ENCODE measurements at regions not wholly inside any gene's neighbourhood (a gene's known extent, or its start where the extent isn't known, plus 50 kb on each side); places are given as distances from the start of the nearest gene placed in this dataset.
A peak's percentile ranks its signal among the peaks of the same experiment; 100 is the strongest.

DNA sequence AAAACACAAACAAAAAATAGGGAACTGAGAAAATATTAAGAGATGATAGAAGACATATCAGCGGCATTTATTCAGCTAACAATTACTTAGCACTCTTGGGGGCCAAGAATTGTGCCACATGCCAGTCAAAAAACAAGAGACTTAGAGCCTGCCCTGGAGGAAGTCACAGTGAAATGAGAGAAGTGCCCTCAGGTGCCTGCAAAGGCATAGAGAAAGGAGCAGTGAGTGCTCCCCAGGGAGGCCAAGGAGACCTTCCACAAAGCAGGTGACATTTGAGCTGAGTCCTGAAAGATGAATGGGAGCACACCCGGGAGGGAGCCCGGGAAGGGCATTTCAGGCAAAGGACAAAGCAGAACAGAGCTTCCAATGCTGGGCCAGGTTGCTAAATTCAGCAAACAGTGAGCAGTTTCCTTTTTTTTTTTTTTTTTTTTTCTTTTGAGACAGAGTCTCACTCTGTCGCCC is 184.7 kb upstream of the JARID2 start:
- H3K27ac ChIP-seq (replicated peaks), result peak overlapping the region; percentile 41
- H3K27me3 ChIP-seq (ENCODE audit: insufficient read depth, poor library complexity, severe bottlenecking), result no peaks in the 10 kb centered on the region
- TF ChIP-seq, protein P1, sequence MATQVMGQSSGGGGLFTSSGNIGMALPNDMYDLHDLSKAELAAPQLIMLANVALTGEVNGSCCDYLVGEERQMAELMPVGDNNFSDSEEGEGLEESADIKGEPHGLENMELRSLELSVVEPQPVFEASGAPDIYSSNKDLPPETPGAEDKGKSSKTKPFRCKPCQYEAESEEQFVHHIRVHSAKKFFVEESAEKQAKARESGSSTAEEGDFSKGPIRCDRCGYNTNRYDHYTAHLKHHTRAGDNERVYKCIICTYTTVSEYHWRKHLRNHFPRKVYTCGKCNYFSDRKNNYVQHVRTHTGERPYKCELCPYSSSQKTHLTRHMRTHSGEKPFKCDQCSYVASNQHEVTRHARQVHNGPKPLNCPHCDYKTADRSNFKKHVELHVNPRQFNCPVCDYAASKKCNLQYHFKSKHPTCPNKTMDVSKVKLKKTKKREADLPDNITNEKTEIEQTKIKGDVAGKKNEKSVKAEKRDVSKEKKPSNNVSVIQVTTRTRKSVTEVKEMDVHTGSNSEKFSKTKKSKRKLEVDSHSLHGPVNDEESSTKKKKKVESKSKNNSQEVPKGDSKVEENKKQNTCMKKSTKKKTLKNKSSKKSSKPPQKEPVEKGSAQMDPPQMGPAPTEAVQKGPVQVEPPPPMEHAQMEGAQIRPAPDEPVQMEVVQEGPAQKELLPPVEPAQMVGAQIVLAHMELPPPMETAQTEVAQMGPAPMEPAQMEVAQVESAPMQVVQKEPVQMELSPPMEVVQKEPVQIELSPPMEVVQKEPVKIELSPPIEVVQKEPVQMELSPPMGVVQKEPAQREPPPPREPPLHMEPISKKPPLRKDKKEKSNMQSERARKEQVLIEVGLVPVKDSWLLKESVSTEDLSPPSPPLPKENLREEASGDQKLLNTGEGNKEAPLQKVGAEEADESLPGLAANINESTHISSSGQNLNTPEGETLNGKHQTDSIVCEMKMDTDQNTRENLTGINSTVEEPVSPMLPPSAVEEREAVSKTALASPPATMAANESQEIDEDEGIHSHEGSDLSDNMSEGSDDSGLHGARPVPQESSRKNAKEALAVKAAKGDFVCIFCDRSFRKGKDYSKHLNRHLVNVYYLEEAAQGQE (IDR thresholded peaks at IDR 0.05; ENCODE audit: insufficient replicate concordance, low read depth), result no peak
- no peak for TF ChIP-seq GABPA (IDR thresholded peaks at IDR 0.05; ENCODE audit: low read depth)
- TF ChIP-seq SPI1 (IDR thresholded peaks at IDR 0.05; ENCODE audit: borderline replicate concordance, low read depth), result peak; percentile 63; the same call in 1 of the 2 replicates
- DNase-seq (ENCODE audit: low read depth in 1 of 2, low spot score in 1 of 2), result peak in 1 of 2 experiments; percentile 50
- H3K4me3 ChIP-seq (replicated peaks; ENCODE audit: insufficient read depth, low read length), result no peak overlapping the region

DNA sequence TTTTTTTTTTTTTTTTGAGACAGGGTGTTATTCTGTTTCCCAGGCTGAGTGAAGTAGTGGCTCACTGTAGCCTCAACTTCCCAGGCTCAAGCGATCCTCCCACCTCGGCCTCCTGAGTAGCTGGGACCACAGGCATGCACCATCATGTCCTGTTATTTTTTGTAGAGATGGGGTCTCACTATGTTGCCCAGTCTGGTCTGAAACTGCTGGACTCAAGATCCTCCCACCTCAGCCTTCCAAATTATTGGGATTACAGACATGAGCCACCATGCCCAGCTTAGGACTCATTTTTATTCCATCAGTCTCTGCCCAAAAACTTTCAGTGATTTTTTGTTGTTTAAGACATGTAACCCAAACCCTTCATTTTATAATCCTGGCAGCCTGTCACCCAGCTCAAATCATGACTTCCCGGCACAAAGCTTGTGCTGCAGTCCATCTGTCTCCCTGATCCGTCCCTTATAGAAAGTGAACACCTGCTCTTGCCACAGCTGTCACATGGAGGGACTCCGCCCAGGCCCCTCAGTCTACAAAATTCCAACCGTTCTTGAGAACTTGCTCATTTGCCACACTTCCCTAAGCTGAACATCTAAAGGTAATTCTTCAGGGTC is 183.9 kb upstream of the JARID2 start:
- TF ChIP-seq POLR2AphosphoS5 (IDR thresholded peaks at IDR 0.05; ENCODE audit: low read depth), result no peak
- TF ChIP-seq GABPA (IDR thresholded peaks at IDR 0.05; ENCODE audit: low read depth), result no peak
- TF ChIP-seq, protein P1 (IDR thresholded peaks at IDR 0.05; ENCODE audit: insufficient replicate concordance, low read depth), result no peak
- TF ChIP-seq, protein P2, sequence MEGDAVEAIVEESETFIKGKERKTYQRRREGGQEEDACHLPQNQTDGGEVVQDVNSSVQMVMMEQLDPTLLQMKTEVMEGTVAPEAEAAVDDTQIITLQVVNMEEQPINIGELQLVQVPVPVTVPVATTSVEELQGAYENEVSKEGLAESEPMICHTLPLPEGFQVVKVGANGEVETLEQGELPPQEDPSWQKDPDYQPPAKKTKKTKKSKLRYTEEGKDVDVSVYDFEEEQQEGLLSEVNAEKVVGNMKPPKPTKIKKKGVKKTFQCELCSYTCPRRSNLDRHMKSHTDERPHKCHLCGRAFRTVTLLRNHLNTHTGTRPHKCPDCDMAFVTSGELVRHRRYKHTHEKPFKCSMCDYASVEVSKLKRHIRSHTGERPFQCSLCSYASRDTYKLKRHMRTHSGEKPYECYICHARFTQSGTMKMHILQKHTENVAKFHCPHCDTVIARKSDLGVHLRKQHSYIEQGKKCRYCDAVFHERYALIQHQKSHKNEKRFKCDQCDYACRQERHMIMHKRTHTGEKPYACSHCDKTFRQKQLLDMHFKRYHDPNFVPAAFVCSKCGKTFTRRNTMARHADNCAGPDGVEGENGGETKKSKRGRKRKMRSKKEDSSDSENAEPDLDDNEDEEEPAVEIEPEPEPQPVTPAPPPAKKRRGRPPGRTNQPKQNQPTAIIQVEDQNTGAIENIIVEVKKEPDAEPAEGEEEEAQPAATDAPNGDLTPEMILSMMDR (IDR thresholded peaks at IDR 0.05; ENCODE audit: insufficient read depth, low read length), result no peak
- TF ChIP-seq SPI1 (IDR thresholded peaks at IDR 0.05; ENCODE audit: borderline replicate concordance, low read depth), result no peak
- no peak for DNase-seq (ENCODE audit: low read depth in 1 of 2, low spot score in 1 of 2)
- Histone ChIP-seq H3K27ac (replicated peaks) (no peak overlapping the region), H3K4me3 (replicated peaks; ENCODE audit: insufficient read depth, low read length) (no peak overlapping the region), H3K27me3 (ENCODE audit: insufficient read depth, poor library complexity, severe bottlenecking) (no peaks in the 10 kb centered on the region)

DNA sequence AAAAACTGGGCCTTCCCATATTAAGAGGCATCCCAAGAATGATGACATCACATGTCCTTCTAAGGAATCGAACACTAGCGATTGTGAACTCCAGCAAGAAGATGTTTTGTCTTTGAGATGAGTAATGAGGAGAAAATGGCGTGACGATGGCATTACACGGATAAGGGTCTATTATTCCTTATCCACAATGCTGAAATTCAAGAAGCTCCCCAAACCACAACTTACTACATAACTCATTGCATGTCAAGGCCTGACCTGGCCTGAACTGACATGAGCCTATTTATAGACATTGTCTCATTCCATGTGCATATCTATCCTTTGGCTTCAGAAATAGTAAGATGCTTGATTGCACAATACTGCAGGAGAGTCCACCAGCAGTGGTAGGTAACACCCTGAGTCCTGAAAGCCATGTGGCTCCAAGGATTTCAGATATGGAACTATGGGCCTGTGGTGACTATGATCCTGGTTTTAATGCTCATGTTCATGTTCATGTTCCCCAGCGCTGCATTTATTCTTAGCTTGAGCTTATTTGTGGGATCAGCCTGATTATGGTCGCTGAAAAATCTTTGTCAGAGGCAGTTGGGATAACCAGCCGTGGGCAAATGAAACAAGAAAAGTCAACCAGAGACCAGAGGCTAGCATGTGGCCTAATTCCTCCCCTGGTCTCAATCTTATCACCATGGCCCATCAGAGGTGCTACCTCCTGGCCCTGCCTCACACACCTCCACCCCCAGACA is 183.2 kb upstream of the JARID2 start:
- Histone ChIP-seq H3K4me3 (replicated peaks; ENCODE audit: insufficient read depth, low read length) (no peak overlapping the region), H3K27me3 (ENCODE audit: insufficient read depth, poor library complexity, severe bottlenecking) (no peaks in the 10 kb centered on the region), H3K27ac (replicated peaks) (peak overlapping the region; percentile 44)
- peak; percentile 34 to 77 for DNase-seq (ENCODE audit: low read depth in 1 of 2, low spot score in 1 of 2)
- no peak for TF ChIP-seq POLR2AphosphoS5 (IDR thresholded peaks at IDR 0.05; ENCODE audit: low read depth)
- TF ChIP-seq SPI1 (IDR thresholded peaks at IDR 0.05; ENCODE audit: borderline replicate concordance, low read depth), result no peak
- no peak for TF ChIP-seq GABPA (IDR thresholded peaks at IDR 0.05; ENCODE audit: low read depth)
- TF ChIP-seq, protein P2 (IDR thresholded peaks at IDR 0.05; ENCODE audit: insufficient read depth, low read length), result no peak
- TF ChIP-seq, protein P1 (IDR thresholded peaks at IDR 0.05; ENCODE audit: insufficient replicate concordance, low read depth), result no peak

Data from HL-60 (cell line).